ENCODE measurements at regions not wholly inside any gene's neighbourhood (a gene's known extent, or its start where the extent isn't known, plus 50 kb on each side); places are given as distances from the start of the nearest gene placed in this dataset.

GRCh38 chr12:84542289-84542688 lies 370.3 kb downstream of the SLC6A15 start (continued):
- TF ChIP-seq, protein P1, sequence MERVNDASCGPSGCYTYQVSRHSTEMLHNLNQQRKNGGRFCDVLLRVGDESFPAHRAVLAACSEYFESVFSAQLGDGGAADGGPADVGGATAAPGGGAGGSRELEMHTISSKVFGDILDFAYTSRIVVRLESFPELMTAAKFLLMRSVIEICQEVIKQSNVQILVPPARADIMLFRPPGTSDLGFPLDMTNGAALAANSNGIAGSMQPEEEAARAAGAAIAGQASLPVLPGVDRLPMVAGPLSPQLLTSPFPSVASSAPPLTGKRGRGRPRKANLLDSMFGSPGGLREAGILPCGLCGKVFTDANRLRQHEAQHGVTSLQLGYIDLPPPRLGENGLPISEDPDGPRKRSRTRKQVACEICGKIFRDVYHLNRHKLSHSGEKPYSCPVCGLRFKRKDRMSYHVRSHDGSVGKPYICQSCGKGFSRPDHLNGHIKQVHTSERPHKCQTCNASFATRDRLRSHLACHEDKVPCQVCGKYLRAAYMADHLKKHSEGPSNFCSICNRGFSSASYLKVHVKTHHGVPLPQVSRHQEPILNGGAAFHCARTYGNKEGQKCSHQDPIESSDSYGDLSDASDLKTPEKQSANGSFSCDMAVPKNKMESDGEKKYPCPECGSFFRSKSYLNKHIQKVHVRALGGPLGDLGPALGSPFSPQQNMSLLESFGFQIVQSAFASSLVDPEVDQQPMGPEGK (CRISPR knock-in tag; IDR thresholded peaks at IDR 0.05; ENCODE audit: borderline replicate concordance) = no peak
- TF ChIP-seq RARB (CRISPR knock-in tag; IDR thresholded peaks at IDR 0.05) (no peak), ZNF70 (CRISPR knock-in tag; IDR thresholded peaks at IDR 0.05) (no peak)
- TF ChIP-seq, protein P2, sequence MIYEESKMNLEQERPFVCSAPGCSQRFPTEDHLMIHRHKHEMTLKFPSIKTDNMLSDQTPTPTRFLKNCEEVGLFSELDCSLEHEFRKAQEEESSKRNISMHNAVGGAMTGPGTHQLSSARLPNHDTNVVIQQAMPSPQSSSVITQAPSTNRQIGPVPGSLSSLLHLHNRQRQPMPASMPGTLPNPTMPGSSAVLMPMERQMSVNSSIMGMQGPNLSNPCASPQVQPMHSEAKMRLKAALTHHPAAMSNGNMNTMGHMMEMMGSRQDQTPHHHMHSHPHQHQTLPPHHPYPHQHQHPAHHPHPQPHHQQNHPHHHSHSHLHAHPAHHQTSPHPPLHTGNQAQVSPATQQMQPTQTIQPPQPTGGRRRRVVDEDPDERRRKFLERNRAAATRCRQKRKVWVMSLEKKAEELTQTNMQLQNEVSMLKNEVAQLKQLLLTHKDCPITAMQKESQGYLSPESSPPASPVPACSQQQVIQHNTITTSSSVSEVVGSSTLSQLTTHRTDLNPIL (CRISPR knock-in tag; IDR thresholded peaks at IDR 0.05; ENCODE audit: low read depth) = no peak

DNA sequence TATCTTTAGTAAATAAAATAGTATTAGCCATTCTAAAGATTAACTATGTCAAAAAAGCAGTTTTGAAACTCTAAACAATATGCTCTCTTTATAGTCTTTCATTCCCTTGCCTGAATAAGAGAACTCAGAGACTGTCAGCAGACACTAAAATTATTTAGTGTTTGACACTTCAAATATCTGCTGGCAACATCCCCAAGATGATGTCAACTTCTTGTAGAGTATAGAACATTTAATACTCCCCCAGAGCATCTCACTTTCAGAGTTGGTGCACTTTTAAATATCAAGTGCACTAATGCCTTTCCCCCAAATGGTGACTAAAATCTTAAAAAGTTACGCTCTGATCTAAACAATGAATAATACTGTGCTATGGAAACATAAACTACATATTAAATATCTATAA lies 374.9 kb downstream of the SLC6A15 start:
- ATAC-seq = no peak
- TF ChIP-seq, protein P3, sequence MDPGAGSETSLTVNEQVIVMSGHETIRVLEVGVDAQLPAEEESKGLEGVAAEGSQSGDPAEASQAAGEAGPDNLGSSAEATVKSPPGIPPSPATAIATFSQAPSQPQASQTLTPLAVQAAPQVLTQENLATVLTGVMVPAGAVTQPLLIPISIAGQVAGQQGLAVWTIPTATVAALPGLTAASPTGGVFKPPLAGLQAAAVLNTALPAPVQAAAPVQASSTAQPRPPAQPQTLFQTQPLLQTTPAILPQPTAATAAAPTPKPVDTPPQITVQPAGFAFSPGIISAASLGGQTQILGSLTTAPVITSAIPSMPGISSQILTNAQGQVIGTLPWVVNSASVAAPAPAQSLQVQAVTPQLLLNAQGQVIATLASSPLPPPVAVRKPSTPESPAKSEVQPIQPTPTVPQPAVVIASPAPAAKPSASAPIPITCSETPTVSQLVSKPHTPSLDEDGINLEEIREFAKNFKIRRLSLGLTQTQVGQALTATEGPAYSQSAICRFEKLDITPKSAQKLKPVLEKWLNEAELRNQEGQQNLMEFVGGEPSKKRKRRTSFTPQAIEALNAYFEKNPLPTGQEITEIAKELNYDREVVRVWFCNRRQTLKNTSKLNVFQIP (CRISPR knock-in tag; IDR thresholded peaks at IDR 0.05; ENCODE audit: borderline replicate concordance, low read depth) = no peak
- TF ChIP-seq ESRRG (CRISPR knock-in tag; IDR thresholded peaks at IDR 0.05) (no peak), SNAI2 (CRISPR knock-in tag; IDR thresholded peaks at IDR 0.05) (no peak), RARB (CRISPR knock-in tag; IDR thresholded peaks at IDR 0.05) (no peak), ZNF8 (CRISPR knock-in tag; IDR thresholded peaks at IDR 0.05) (no peak), BACH2 (CRISPR knock-in tag; IDR thresholded peaks at IDR 0.05; ENCODE audit: borderline replicate concordance) (no peak)

DNA sequence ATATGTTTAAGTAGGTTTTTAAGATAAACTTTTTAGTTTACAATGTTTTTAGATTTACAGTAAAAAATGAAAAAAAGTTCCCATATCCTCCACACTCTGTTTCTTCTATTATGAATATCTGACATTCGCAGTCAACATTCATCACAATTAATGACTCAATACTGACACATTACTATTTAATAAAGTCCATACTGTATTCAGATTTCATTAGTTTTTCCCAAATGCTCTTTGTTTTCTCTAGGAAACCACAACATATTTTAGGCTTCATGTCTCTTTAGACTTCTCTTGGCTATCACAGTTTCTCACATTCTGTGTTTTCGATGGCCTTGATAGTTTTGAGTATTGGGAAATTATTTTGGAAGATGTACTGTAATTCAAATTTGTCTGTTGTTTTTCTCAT lies 399.8 kb downstream of the SLC6A15 start:
- no peak for ATAC-seq
- peak; percentile 66; the same call in 1 of the 2 replicates for TF ChIP-seq ZC3H10 (CRISPR knock-in tag; IDR thresholded peaks at IDR 0.05)
- TF ChIP-seq, protein P2 (CRISPR knock-in tag; IDR thresholded peaks at IDR 0.05; ENCODE audit: low read depth) = no peak

GRCh38 chr12:84508851-84509260 lies 403.7 kb downstream of the SLC6A15 start:
- no peak for TF ChIP-seq PPARA (CRISPR knock-in tag; IDR thresholded peaks at IDR 0.05; ENCODE audit: borderline replicate concordance)
- no peak for TF ChIP-seq ESRRG (CRISPR knock-in tag; IDR thresholded peaks at IDR 0.05)
- ATAC-seq = peak; percentile 55

DNA sequence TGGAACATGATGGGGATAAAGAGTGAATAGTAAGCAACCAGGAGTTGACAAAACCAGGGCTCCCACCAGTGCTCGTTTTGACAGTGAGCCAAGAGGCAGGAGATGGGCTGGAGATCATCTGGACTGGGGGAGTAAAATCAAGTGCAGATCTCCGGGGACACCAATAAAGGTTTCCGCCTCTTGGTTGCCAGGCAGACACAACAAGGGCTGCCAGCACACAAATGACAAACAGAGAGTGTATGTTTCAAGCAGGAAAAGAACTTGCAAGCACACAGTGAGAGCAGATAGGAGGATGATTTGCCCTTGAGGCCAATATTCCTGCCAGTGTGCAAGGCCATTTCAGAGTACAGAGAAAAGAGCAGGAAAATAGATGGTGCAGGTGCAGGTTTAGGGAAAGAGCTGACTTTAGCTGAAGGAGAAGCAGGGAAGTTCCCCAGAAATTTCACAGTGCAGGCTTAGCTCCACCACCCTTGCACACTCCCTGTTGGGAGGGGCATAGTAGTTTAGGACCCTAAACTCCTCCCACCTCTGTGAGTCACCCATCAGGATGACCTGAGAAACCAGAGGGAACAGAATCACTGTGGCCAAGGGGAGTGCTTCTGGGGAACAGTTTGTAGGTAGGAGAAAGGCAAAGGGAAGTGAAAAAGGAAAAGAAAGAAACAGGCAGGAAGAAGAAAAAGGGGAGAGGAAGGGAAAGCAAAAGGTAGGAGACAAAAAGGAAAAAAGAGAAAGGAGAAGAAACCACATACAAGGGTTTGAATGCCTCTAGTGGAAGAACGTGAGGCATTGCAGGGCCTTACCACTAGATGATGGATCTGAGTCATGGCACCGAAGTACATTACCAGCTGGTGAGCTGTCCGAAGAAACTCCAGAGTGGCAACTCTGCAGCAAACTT lies 404.4 kb downstream of the SLC6A15 start:
- TF ChIP-seq TCF4 (CRISPR knock-in tag; IDR thresholded peaks at IDR 0.05; ENCODE audit: borderline replicate concordance) (peak; percentile 57; the same call in 1 of the 2 replicates), TOX (CRISPR knock-in tag; IDR thresholded peaks at IDR 0.05; ENCODE audit: borderline replicate concordance) (no peak), ZFP30 (CRISPR knock-in tag; IDR thresholded peaks at IDR 0.05) (no peak), PPARA (CRISPR knock-in tag; IDR thresholded peaks at IDR 0.05; ENCODE audit: borderline replicate concordance) (no peak)
- TF ChIP-seq, protein P2 (CRISPR knock-in tag; IDR thresholded peaks at IDR 0.05; ENCODE audit: low read depth) = no peak

GRCh38 chr12:84506282-84506681 lies 406.3 kb downstream of the SLC6A15 start:
- ATAC-seq = no peak
- TF ChIP-seq BACH2 (CRISPR knock-in tag; IDR thresholded peaks at IDR 0.05; ENCODE audit: borderline replicate concordance) (no peak), ZNF8 (CRISPR knock-in tag; IDR thresholded peaks at IDR 0.05) (no peak), RARB (CRISPR knock-in tag; IDR thresholded peaks at IDR 0.05) (no peak), PPARA (CRISPR knock-in tag; IDR thresholded peaks at IDR 0.05; ENCODE audit: borderline replicate concordance) (no peak), TCF4 (CRISPR knock-in tag; IDR thresholded peaks at IDR 0.05; ENCODE audit: borderline replicate concordance) (no peak), ESRRG (CRISPR knock-in tag; IDR thresholded peaks at IDR 0.05) (no peak), CSDC2 (CRISPR knock-in tag; IDR thresholded peaks at IDR 0.05) (no peak)
- TF ChIP-seq, protein P2 (CRISPR knock-in tag; IDR thresholded peaks at IDR 0.05; ENCODE audit: low read depth) = no peak
- TF ChIP-seq, protein P4, sequence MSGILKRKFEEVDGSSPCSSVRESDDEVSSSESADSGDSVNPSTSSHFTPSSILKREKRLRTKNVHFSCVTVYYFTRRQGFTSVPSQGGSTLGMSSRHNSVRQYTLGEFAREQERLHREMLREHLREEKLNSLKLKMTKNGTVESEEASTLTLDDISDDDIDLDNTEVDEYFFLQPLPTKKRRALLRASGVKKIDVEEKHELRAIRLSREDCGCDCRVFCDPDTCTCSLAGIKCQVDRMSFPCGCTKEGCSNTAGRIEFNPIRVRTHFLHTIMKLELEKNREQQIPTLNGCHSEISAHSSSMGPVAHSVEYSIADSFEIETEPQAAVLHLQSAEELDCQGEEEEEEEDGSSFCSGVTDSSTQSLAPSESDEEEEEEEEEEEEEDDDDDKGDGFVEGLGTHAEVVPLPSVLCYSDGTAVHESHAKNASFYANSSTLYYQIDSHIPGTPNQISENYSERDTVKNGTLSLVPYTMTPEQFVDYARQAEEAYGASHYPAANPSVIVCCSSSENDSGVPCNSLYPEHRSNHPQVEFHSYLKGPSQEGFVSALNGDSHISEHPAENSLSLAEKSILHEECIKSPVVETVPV (CRISPR knock-in tag; IDR thresholded peaks at IDR 0.05) = no peak
- TF ChIP-seq, protein P1 (CRISPR knock-in tag; IDR thresholded peaks at IDR 0.05; ENCODE audit: borderline replicate concordance) = no peak

More for the DNA sequence above, 404.4 kb downstream of the SLC6A15 start:
- ATAC-seq = peak; percentile 98

Measured in SK-N-SH treated with all-trans-retinoic acid at 6 μM for 48 hours (cell line).